K562 (cell line): ENCODE measurements at regions not wholly inside any gene's neighbourhood (a gene's known extent, or its start where the extent isn't known, plus 50 kb on each side); places are given as distances from the start of the nearest gene placed in this dataset.

Experiments used
- ATAC-seq: fragments of 200-7000 bp; cut with Tn5 transposase; 3 replicates; pipeline ENCODE4 v1.9.1; 2020; ENCODE audit warnings: moderate library complexity
- BruUV-seq: library from RNA; stranded (reverse); fragments of 400-500 nt; replicated peaks from 2 replicates; lab custom pipeline; 2021; lab: Mats Ljungman, UMichigan
- CTCF ChIA-PET: fragments of 300-600 bp; formaldehyde crosslinking; extraction: SDS; loops from one replicate; lab custom pipeline; 2021; ENCODE audit warnings: low intra/inter-chr PET ratio; lab: Yijun Ruan, JAX
- POLR2A ChIA-PET: fragments of 300-600, 350-650 bp; sonication (Branson Sonifier 250); formaldehyde crosslinking; extraction: SDS; loops from one replicate; lab custom pipeline; 2021; ENCODE audit warnings: antibody characterized with exemption, inconsistent platforms; lab: Yijun Ruan, JAX
- DNase-seq, 4 experiments: peaks; one replicate each; pipeline versions ENCODE4 v3.0.0 to v3.0.0-alpha.2; 2011 to 2018; ENCODE audit warnings: low spot score in 3 of 4, mixed read lengths in 3 of 4; ENCODE audit errors: extremely low read depth in 1 of 4
- FAIRE-seq: peaks from 2 replicates; lab custom pipeline; 2011; peaks lifted over from hg19 to GRCh38; lab: Jason Lieb, UNC
- H2AFZ ChIP-seq: 2 replicates; pipeline ENCODE4 v1.6.0; 2011; ENCODE audit warnings: low read depth, low read length, control low read depth, inconsistent platforms
- H3K27ac ChIP-seq: fragments of 200-600 bp; 3 replicates; pipeline ENCODE4 v1.8.0; 2011; ENCODE audit warnings: low read depth, mild to moderate bottlenecking, control low read depth, inconsistent platforms, low read length, moderate library complexity, mixed read lengths; ENCODE audit errors: extremely low read depth
- H3K27me3 ChIP-seq, 2 experiments: fragments of 300-600 bp in 1 of 2; 2 replicates in 1 of 2; 3 replicates in 1 of 2; pipeline versions ENCODE4 v1.6.0 to v1.8.0; 2011; ENCODE audit warnings: inconsistent platforms in 2 of 2, low read length in 2 of 2, mild to moderate bottlenecking in 1 of 2, mixed read lengths in 1 of 2, moderate library complexity in 1 of 2; ENCODE audit not compliant: control insufficient read depth in 2 of 2, insufficient read depth in 2 of 2
- H3K36me3 ChIP-seq: fragments of 300-600 bp; 3 replicates; pipeline ENCODE4 v1.8.0; 2011; ENCODE audit warnings: mild to moderate bottlenecking, low read length, inconsistent platforms; ENCODE audit not compliant: control insufficient read depth, insufficient read depth
- H3K4me1 ChIP-seq, 2 experiments: fragments of 200-600 bp in 1 of 2; replicated peaks in 1 of 2; 2 replicates in 1 of 2; 3 replicates in 1 of 2; pipeline versions ENCODE4 v1.5.1 to v1.8.0; 2011; ENCODE audit warnings: inconsistent platforms in 2 of 2, low read length in 2 of 2, mild to moderate bottlenecking in 1 of 2, mixed read lengths in 1 of 2, moderate library complexity in 1 of 2; ENCODE audit not compliant: control insufficient read depth in 2 of 2, insufficient read depth in 2 of 2
- H3K4me2 ChIP-seq: 2 replicates; pipeline ENCODE4 v1.6.1; 2011; ENCODE audit warnings: low read length, control low read depth, inconsistent platforms, mixed read lengths; ENCODE audit not compliant: insufficient read depth
- H3K4me3 ChIP-seq: fragments of 200-600 bp; sonication (generic), shearing (Covaris generic); 2 replicates; pipeline ENCODE4 v1.5.1; 2016; ENCODE audit warnings: control low read depth, inconsistent platforms
- H3K79me2 ChIP-seq: fragments of 200-600 bp; 3 replicates; pipeline ENCODE4 v1.8.0; 2011; ENCODE audit warnings: low read length, inconsistent platforms; ENCODE audit not compliant: control insufficient read depth, insufficient read depth
- H3K9ac ChIP-seq, 2 experiments: 2 replicates each; pipeline versions ENCODE4 v1.6.0 to v1.6.1; 2011; ENCODE audit warnings: low read depth in 2 of 2, low read length in 2 of 2, control low read depth in 1 of 2, inconsistent platforms in 1 of 2, mild to moderate bottlenecking in 1 of 2, mixed read lengths in 1 of 2; ENCODE audit not compliant: insufficient read depth in 1 of 2
- H3K9me1 ChIP-seq: one replicate; pipeline ENCODE4 v1.6.0; 2011; ENCODE audit warnings: inconsistent platforms, mild to moderate bottlenecking, low read length, moderate library complexity; ENCODE audit not compliant: control insufficient read depth, insufficient read depth
- H3K9me3 ChIP-seq: replicated peaks from 2 replicates; pipeline ENCODE4 v1.5.1; 2011; ENCODE audit warnings: low read depth, low read length, inconsistent platforms; ENCODE audit not compliant: control insufficient read depth, insufficient read depth
- H4K20me1 ChIP-seq: replicated peaks from 2 replicates; pipeline ENCODE4 v1.6.1; 2011; ENCODE audit warnings: low read length, inconsistent platforms, mixed read lengths; ENCODE audit not compliant: control insufficient read depth, insufficient read depth
- FOXP1 ChIP-seq: sonication (generic); formaldehyde crosslinking; IDR thresholded peaks from 2 replicates; pipeline ENCODE4 v1.8.0; 2022; ENCODE audit warnings: mild to moderate bottlenecking, missing genetic modification reagents
- KHSRP ChIP-seq: fragments of 450-650 bp; IDR thresholded peaks from 2 replicates; pipeline ENCODE4 v1.6.1; 2017
- MCM7 ChIP-seq, 2 experiments: fragments of 450-650 bp; IDR thresholded peaks; 2 replicates each; pipeline ENCODE4 v1.6.1; 2016 to 2018
- NRF1 ChIP-seq, 2 experiments: fragments of 450-650 bp; IDR thresholded peaks in 1 of 2; conservative IDR thresholded peaks in 1 of 2; 2 replicates each; pipeline ENCODE4 v1.6.1; 2014; ENCODE audit warnings: mild to moderate bottlenecking in 2 of 2
- POLR3A ChIP-seq: IDR thresholded peaks from 2 replicates; pipeline ENCODE4 v1.6.1; 2011; ENCODE audit warnings: borderline replicate concordance, mild to moderate bottlenecking, moderate library complexity; ENCODE audit not compliant: insufficient read length, insufficient read depth; ENCODE audit errors: extremely low read depth
- SMAD1 ChIP-seq: fragments of 150-350 bp; IDR thresholded peaks from 2 replicates; pipeline ENCODE4 v1.6.1; 2014; ENCODE audit warnings: low read length, low read depth; ENCODE audit not compliant: partially characterized antibody
- SRSF7 ChIP-seq: fragments of 200-400 bp; formaldehyde crosslinking; optimal IDR thresholded peaks from 2 replicates; pipeline ENCODE3; 2017; ENCODE audit warnings: mild to moderate bottlenecking, low read depth, low read length
- WHSC1 ChIP-seq: IDR thresholded peaks from one replicate; pipeline ENCODE4 v1.6.1; 2012; ENCODE audit warnings: low read length, control low read depth, inconsistent platforms
- ZNF121 ChIP-seq: sonication (generic); formaldehyde crosslinking; conservative IDR thresholded peaks from 2 replicates; pipeline ENCODE4 v1.8.0; 2022; ENCODE audit warnings: missing genetic modification reagents
- WGBS: fragments of 100-300 bp; shearing (Covaris generic); methylation state at CpG from one replicate; pipeline ENCODE4 v1.1.6; 2016; ENCODE audit warnings: low coverage, mixed read lengths; ENCODE audit not compliant: insufficient coverage; ENCODE audit errors: missing lambda C conversion rate; 5-methylcytosine and 5-hydroxymethylcytosine counted together
- in situ Hi-C: fragments of 300-500 bp; cut with MboI; formaldehyde crosslinking; loops from 4 replicates; pipeline ENCODE4 v1.15.0; 2018; ENCODE audit warnings: inconsistent platforms, mixed read lengths
- intact Hi-C: fragments of 100-400 bp; cut with micrococcal nuclease; formaldehyde crosslinking; loops from 2 replicates; pipeline ENCODE4 v1.14.2; 2022
- TF ChIP-seq, protein P1 (sequence below): fragments of 450-650 bp; IDR thresholded peaks from 2 replicates; pipeline ENCODE4 v1.7.1; 2018; ENCODE audit warnings: mild to moderate bottlenecking, low read depth; ENCODE audit not compliant: partially characterized antibody
- TF ChIP-seq, protein P2 (sequence below): fragments of 200-600 bp; sonication (generic); IDR thresholded peaks from one replicate; pipeline ENCODE4 v1.6.1; 2012; ENCODE audit warnings: mild to moderate bottlenecking, low read depth, low read length, inconsistent platforms

DNA sequence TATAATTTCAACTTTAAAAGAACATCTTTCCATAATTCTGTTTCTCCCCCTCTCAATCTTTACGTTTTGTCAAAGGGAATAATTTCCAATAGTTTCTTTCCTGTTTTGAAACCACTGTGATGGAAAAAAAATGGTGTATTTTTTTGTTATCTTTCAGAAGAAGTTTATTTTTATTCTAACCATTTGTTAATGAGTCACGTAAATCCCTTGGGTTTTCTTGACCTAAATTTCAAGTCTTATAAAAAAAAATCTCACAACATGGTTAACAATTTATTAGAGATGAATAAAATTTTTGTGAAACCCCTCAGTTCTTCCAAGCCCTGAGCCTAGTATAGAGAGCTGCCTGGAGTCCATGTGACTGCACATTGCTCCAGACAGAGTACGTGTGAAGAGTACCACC is 106.1 kb upstream of the FBXL17 start:
- Histone ChIP-seq H3K27me3 (no peaks in the 10 kb centered on the region), H3K27ac (no peak overlapping the region), H3K79me2 (no peaks in the 10 kb centered on the region), H3K9me1 (no peaks in the 10 kb centered on the region), H4K20me1 (no peaks in the 10 kb centered on the region), H3K4me2 (no peak overlapping the region), H2AFZ (no peak overlapping the region), H3K36me3 (no peaks in the 10 kb centered on the region), H3K9me3 (no peaks in the 10 kb centered on the region), H3K4me3 (no peak overlapping the region), H3K9ac (no peak overlapping the region), H3K4me1 (no peaks in the 10 kb centered on the region)
- DNase-seq (no peak), FAIRE-seq (no peak), ATAC-seq (no peak)
- no TSS peak for BruUV-seq
- intact Hi-C loops (no loop called here), in situ Hi-C loops (no loop called here)
- ChIA-PET POLR2A (no interaction called here), CTCF (no interaction called here)
- 0% methylated on average over 3 of the region's 3 CpGs for WGBS
- TF ChIP-seq SMAD1 (no peak), FOXP1 (CRISPR knock-in tag) (no peak), WHSC1 (no peak), ZNF121 (CRISPR knock-in tag) (no peak), POLR3A (no peak), NRF1 (conservative IDR thresholded peaks at IDR 0.05 in 1 of 2, IDR thresholded peaks at IDR 0.05 in 1 of 2) (no peak), KHSRP (no peak), SRSF7 (no peak), MCM7 (IDR thresholded peaks at IDR 0.05) (no peak)
- TF ChIP-seq, protein P1, sequence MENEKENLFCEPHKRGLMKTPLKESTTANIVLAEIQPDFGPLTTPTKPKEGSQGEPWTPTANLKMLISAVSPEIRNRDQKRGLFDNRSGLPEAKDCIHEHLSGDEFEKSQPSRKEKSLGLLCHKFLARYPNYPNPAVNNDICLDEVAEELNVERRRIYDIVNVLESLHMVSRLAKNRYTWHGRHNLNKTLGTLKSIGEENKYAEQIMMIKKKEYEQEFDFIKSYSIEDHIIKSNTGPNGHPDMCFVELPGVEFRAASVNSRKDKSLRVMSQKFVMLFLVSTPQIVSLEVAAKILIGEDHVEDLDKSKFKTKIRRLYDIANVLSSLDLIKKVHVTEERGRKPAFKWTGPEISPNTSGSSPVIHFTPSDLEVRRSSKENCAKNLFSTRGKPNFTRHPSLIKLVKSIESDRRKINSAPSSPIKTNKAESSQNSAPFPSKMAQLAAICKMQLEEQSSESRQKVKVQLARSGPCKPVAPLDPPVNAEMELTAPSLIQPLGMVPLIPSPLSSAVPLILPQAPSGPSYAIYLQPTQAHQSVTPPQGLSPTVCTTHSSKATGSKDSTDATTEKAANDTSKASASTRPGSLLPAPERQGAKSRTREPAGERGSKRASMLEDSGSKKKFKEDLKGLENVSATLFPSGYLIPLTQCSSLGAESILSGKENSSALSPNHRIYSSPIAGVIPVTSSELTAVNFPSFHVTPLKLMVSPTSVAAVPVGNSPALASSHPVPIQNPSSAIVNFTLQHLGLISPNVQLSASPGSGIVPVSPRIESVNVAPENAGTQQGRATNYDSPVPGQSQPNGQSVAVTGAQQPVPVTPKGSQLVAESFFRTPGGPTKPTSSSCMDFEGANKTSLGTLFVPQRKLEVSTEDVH, result no peak
- TF ChIP-seq, protein P2, sequence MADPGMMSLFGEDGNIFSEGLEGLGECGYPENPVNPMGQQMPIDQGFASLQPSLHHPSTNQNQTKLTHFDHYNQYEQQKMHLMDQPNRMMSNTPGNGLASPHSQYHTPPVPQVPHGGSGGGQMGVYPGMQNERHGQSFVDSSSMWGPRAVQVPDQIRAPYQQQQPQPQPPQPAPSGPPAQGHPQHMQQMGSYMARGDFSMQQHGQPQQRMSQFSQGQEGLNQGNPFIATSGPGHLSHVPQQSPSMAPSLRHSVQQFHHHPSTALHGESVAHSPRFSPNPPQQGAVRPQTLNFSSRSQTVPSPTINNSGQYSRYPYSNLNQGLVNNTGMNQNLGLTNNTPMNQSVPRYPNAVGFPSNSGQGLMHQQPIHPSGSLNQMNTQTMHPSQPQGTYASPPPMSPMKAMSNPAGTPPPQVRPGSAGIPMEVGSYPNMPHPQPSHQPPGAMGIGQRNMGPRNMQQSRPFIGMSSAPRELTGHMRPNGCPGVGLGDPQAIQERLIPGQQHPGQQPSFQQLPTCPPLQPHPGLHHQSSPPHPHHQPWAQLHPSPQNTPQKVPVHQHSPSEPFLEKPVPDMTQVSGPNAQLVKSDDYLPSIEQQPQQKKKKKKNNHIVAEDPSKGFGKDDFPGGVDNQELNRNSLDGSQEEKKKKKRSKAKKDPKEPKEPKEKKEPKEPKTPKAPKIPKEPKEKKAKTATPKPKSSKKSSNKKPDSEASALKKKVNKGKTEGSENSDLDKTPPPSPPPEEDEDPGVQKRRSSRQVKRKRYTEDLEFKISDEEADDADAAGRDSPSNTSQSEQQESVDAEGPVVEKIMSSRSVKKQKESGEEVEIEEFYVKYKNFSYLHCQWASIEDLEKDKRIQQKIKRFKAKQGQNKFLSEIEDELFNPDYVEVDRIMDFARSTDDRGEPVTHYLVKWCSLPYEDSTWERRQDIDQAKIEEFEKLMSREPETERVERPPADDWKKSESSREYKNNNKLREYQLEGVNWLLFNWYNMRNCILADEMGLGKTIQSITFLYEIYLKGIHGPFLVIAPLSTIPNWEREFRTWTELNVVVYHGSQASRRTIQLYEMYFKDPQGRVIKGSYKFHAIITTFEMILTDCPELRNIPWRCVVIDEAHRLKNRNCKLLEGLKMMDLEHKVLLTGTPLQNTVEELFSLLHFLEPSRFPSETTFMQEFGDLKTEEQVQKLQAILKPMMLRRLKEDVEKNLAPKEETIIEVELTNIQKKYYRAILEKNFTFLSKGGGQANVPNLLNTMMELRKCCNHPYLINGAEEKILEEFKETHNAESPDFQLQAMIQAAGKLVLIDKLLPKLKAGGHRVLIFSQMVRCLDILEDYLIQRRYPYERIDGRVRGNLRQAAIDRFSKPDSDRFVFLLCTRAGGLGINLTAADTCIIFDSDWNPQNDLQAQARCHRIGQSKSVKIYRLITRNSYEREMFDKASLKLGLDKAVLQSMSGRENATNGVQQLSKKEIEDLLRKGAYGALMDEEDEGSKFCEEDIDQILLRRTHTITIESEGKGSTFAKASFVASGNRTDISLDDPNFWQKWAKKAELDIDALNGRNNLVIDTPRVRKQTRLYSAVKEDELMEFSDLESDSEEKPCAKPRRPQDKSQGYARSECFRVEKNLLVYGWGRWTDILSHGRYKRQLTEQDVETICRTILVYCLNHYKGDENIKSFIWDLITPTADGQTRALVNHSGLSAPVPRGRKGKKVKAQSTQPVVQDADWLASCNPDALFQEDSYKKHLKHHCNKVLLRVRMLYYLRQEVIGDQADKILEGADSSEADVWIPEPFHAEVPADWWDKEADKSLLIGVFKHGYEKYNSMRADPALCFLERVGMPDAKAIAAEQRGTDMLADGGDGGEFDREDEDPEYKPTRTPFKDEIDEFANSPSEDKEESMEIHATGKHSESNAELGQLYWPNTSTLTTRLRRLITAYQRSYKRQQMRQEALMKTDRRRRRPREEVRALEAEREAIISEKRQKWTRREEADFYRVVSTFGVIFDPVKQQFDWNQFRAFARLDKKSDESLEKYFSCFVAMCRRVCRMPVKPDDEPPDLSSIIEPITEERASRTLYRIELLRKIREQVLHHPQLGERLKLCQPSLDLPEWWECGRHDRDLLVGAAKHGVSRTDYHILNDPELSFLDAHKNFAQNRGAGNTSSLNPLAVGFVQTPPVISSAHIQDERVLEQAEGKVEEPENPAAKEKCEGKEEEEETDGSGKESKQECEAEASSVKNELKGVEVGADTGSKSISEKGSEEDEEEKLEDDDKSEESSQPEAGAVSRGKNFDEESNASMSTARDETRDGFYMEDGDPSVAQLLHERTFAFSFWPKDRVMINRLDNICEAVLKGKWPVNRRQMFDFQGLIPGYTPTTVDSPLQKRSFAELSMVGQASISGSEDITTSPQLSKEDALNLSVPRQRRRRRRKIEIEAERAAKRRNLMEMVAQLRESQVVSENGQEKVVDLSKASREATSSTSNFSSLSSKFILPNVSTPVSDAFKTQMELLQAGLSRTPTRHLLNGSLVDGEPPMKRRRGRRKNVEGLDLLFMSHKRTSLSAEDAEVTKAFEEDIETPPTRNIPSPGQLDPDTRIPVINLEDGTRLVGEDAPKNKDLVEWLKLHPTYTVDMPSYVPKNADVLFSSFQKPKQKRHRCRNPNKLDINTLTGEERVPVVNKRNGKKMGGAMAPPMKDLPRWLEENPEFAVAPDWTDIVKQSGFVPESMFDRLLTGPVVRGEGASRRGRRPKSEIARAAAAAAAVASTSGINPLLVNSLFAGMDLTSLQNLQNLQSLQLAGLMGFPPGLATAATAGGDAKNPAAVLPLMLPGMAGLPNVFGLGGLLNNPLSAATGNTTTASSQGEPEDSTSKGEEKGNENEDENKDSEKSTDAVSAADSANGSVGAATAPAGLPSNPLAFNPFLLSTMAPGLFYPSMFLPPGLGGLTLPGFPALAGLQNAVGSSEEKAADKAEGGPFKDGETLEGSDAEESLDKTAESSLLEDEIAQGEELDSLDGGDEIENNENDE, result no peak
